Astrocyte of the spinal cord (primary cell): ENCODE measurements at regions not wholly inside any gene's neighbourhood (a gene's known extent, or its start where the extent isn't known, plus 50 kb on each side); places are given as distances from the start of the nearest gene placed in this dataset.
"Not testable (repeated sequence)": the region's sequence is repeated elsewhere in the genome, so short reads cannot be mapped to it uniquely, and the experiment has no call there.

Experiments
- DNase-seq: peaks from one replicate; pipeline ENCODE4 v3.0.0; 2011; ENCODE audit warnings: low read depth, low spot score
- H3K4me3 ChIP-seq: 2 replicates; pipeline ENCODE4 v1.5.1; 2011; ENCODE audit warnings: low read depth, mild to moderate bottlenecking, low read length, moderate library complexity
- CTCF ChIP-seq: IDR thresholded peaks from 2 replicates; pipeline ENCODE4 v1.5.1; 2012; ENCODE audit warnings: low read depth, mild to moderate bottlenecking, low read length, inconsistent platforms
- in situ Hi-C: cut with HindIII; loops from 2 replicates; pipeline ENCODE4 v1.10.0; 2017; ENCODE audit warnings: low sequenced_read_pairs

- no peak overlapping the region for H3K4me3 ChIP-seq
- TF ChIP-seq CTCF = no peak
- no peak for DNase-seq
- in situ Hi-C loops = no loop called here
Observed at GRCh38 chr3:191634902-191635301, 173.9 kb downstream of the PYDC2 start.

GRCh38 chr3:191637611-191638010, 176.6 kb downstream of the PYDC2 start:
- no peak for DNase-seq
- H3K4me3 ChIP-seq = no peak overlapping the region
- no peak for TF ChIP-seq CTCF
- in situ Hi-C loops = no loop called here

GRCh38 chr3:191641789-191642188, 180.8 kb downstream of the PYDC2 start:
- no peak for TF ChIP-seq CTCF
- H3K4me3 ChIP-seq = no peak overlapping the region
- DNase-seq = no peak
- in situ Hi-C loops = no loop called here

- DNase-seq = no peak
- no peak for TF ChIP-seq CTCF
- no peak overlapping the region for H3K4me3 ChIP-seq
- in situ Hi-C loops = no loop called here
Observed at GRCh38 chr3:191644291-191644690, 183.3 kb downstream of the PYDC2 start.

GRCh38 chr3:191646242-191646641, 185.3 kb downstream of the PYDC2 start:
- no peak for TF ChIP-seq CTCF
- H3K4me3 ChIP-seq = no peak overlapping the region
- no peak for DNase-seq
- in situ Hi-C loops = no loop called here

GRCh38 chr3:191648787-191649186, 187.8 kb downstream of the PYDC2 start:
- in situ Hi-C loops = no loop called here
- no peak for TF ChIP-seq CTCF
- H3K4me3 ChIP-seq = no peak overlapping the region
- no peak for DNase-seq

- DNase-seq = no peak
- H3K4me3 ChIP-seq = no peak overlapping the region
- in situ Hi-C loops = no loop called here
- TF ChIP-seq CTCF = no peak
Observed at GRCh38 chr3:191649626-191650025, 188.7 kb downstream of the PYDC2 start.

- H3K4me3 ChIP-seq, in situ Hi-C loops, DNase-seq: not testable (repeated sequence)
Observed at GRCh38 chr3:191658781-191659419, 197.9 kb downstream of the PYDC2 start.

GRCh38 chr3:191662150-191662549, 201.2 kb downstream of the PYDC2 start:
- DNase-seq, H3K4me3 ChIP-seq, in situ Hi-C loops: not testable (repeated sequence)
